ENCODE measurements at regions not wholly inside any gene's neighbourhood (a gene's known extent, or its start where the extent isn't known, plus 50 kb on each side); places are given as distances from the start of the nearest gene placed in this dataset.

- no peaks in the 10 kb centered on the region for H3K27me3 ChIP-seq (replicated peaks in 1 of 4; ENCODE audit: control extremely low read depth in 1 of 4, control insufficient read depth in 3 of 4, insufficient read depth in 4 of 4, low read length in 3 of 4)
- no peak overlapping the region for H3K4me3 ChIP-seq (ENCODE audit: control extremely low read depth in 1 of 5, extremely low read depth in 1 of 5, insufficient read depth in 1 of 5, low read depth in 2 of 5, low read length in 4 of 5)
- no peak overlapping the region for H3K9ac ChIP-seq (ENCODE audit: low read length)
- no CpG with 5 or more reads among the region's 1 CpG for WGBS (ENCODE audit: insufficient coverage)
- Mint-ChIP-seq H3K27me3 (no peaks in the 10 kb centered on the region), H3K27ac (no peak overlapping the region), H3K4me3 (no peak overlapping the region), H3K4me1 (no peaks in the 10 kb centered on the region), H3K9me3 (ENCODE audit: insufficient read depth) (no peaks in the 10 kb centered on the region)
- no peaks in the 10 kb centered on the region for H3K79me2 ChIP-seq (ENCODE audit: control insufficient read depth, insufficient read depth, low read length)
- H3K4me2 ChIP-seq (replicated peaks; ENCODE audit: low read depth, low read length, poor library complexity, severe bottlenecking) = no peak overlapping the region
- ChIA-PET CTCF (no interaction called here), POLR2A (no interaction called here)
- no peaks in the 10 kb centered on the region for H4K20me1 ChIP-seq (ENCODE audit: control insufficient read depth, insufficient read depth, low read length, poor library complexity, severe bottlenecking)
- H2AFZ ChIP-seq (ENCODE audit: insufficient read depth, low read depth, low read length, poor library complexity, severe bottlenecking) = no peak overlapping the region
- no peaks in the 10 kb centered on the region for H3K36me3 ChIP-seq (replicated peaks in 1 of 2; ENCODE audit: control extremely low read depth in 1 of 2, control insufficient read depth in 1 of 2, extremely low read depth in 1 of 2, insufficient read depth in 2 of 2, low read length in 1 of 2)
- no peak for ATAC-seq (ENCODE audit: low read depth)
- intact Hi-C loops (cut with micrococcal nuclease) = no loop called here
- TF ChIP-seq, protein P1, sequence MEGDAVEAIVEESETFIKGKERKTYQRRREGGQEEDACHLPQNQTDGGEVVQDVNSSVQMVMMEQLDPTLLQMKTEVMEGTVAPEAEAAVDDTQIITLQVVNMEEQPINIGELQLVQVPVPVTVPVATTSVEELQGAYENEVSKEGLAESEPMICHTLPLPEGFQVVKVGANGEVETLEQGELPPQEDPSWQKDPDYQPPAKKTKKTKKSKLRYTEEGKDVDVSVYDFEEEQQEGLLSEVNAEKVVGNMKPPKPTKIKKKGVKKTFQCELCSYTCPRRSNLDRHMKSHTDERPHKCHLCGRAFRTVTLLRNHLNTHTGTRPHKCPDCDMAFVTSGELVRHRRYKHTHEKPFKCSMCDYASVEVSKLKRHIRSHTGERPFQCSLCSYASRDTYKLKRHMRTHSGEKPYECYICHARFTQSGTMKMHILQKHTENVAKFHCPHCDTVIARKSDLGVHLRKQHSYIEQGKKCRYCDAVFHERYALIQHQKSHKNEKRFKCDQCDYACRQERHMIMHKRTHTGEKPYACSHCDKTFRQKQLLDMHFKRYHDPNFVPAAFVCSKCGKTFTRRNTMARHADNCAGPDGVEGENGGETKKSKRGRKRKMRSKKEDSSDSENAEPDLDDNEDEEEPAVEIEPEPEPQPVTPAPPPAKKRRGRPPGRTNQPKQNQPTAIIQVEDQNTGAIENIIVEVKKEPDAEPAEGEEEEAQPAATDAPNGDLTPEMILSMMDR (IDR thresholded peaks at IDR 0.05) = no peak
- TF ChIP-seq EZH2 (IDR thresholded peaks at IDR 0.05; ENCODE audit: borderline replicate concordance, insufficient read depth, low read depth, low read length, poor library complexity, severe bottlenecking) = no peak
- DNase-seq = no peak
- no peaks in the 10 kb centered on the region for H3K9me3 ChIP-seq (ENCODE audit: control extremely low read depth in 1 of 3, control insufficient read depth in 2 of 3, insufficient read depth in 1 of 3, low read length in 2 of 3)
- H3K4me1 ChIP-seq (ENCODE audit: control insufficient read depth in 2 of 2, insufficient read depth in 2 of 2, low read length in 2 of 2) = no peaks in the 10 kb centered on the region
- no peak overlapping the region for H3K27ac ChIP-seq (ENCODE audit: low read length in 2 of 2)
These were observed 691.9 kb upstream of the TMEFF2 start for GRCh38 chr2:192886636-192887035.

DNA sequence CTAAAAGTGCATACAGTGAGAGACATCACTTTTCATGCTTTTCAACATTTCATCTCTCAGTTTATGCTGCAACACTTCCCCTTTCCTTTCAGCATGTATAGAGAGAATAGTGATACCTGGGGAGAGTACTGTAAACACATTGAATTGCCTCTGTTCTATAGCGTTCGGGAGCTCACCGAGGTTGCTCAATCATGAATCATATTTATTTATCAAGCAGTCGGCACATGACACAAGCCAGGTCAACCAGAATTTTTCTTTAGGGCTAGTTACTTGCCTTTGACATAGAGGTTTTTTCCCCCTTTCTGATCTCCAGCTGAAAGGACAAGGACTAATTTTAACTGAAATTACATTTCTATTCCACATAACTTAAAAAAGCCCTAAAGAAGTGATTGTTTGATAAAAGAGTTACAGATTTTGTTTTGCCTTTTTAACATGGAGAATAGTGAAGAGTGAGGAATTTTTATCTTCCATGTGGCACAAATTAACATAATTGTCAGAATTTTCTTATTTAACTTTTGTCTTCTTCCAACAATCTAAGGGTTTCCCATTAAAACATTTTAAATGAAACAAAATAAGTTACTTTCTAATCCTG lies 690.9 kb upstream of the TMEFF2 start:
- H3K4me1 Mint-ChIP-seq = no peaks in the 10 kb centered on the region

More for the DNA sequence above, 690.9 kb upstream of the TMEFF2 start:
- ChIA-PET POLR2A (no interaction called here), CTCF (no interaction called here)
- no peak for ATAC-seq (ENCODE audit: low read depth)
- no peaks in the 10 kb centered on the region for H3K36me3 ChIP-seq (replicated peaks in 1 of 2; ENCODE audit: control extremely low read depth in 1 of 2, control insufficient read depth in 1 of 2, extremely low read depth in 1 of 2, insufficient read depth in 2 of 2, low read length in 1 of 2)
- no peaks in the 10 kb centered on the region for H3K27me3 Mint-ChIP-seq
- no peak overlapping the region for H3K4me3 Mint-ChIP-seq
- TF ChIP-seq, protein P1 (IDR thresholded peaks at IDR 0.05) = no peak
- no peak for TF ChIP-seq EZH2 (IDR thresholded peaks at IDR 0.05; ENCODE audit: borderline replicate concordance, insufficient read depth, low read depth, low read length, poor library complexity, severe bottlenecking)
- H2AFZ ChIP-seq (ENCODE audit: insufficient read depth, low read depth, low read length, poor library complexity, severe bottlenecking) = no peak overlapping the region
- H3K4me1 ChIP-seq (ENCODE audit: control insufficient read depth in 2 of 2, insufficient read depth in 2 of 2, low read length in 2 of 2) = no peaks in the 10 kb centered on the region
- no peak overlapping the region for H3K4me3 ChIP-seq (ENCODE audit: control extremely low read depth in 1 of 5, extremely low read depth in 1 of 5, insufficient read depth in 1 of 5, low read depth in 2 of 5, low read length in 4 of 5)
- no peak overlapping the region for H3K4me2 ChIP-seq (replicated peaks; ENCODE audit: low read depth, low read length, poor library complexity, severe bottlenecking)
- no peak overlapping the region for H3K9ac ChIP-seq (ENCODE audit: low read length)
- H3K27ac Mint-ChIP-seq = no peak overlapping the region
- H3K27me3 ChIP-seq (replicated peaks in 1 of 4; ENCODE audit: control extremely low read depth in 1 of 4, control insufficient read depth in 3 of 4, insufficient read depth in 4 of 4, low read length in 3 of 4) = no peaks in the 10 kb centered on the region
- no peaks in the 10 kb centered on the region for H3K79me2 ChIP-seq (ENCODE audit: control insufficient read depth, insufficient read depth, low read length)
- no peak for DNase-seq
- intact Hi-C loops (cut with micrococcal nuclease) = no loop called here
- H4K20me1 ChIP-seq (ENCODE audit: control insufficient read depth, insufficient read depth, low read length, poor library complexity, severe bottlenecking) = no peaks in the 10 kb centered on the region
- no peaks in the 10 kb centered on the region for H3K9me3 ChIP-seq (ENCODE audit: control extremely low read depth in 1 of 3, control insufficient read depth in 2 of 3, insufficient read depth in 1 of 3, low read length in 2 of 3)
- H3K27ac ChIP-seq (ENCODE audit: low read length in 2 of 2) = no peak overlapping the region
- no peaks in the 10 kb centered on the region for H3K9me3 Mint-ChIP-seq (ENCODE audit: insufficient read depth)
- WGBS (ENCODE audit: insufficient coverage) = no CpG with 5 or more reads among the region's 4 CpGs

Measured in B cell (primary cell).